Calu3 (cell line): ENCODE measurements at regions not wholly inside any gene's neighbourhood (a gene's known extent, or its start where the extent isn't known, plus 50 kb on each side); places are given as distances from the start of the nearest gene placed in this dataset.

Source experiments
- BruUV-seq: library from RNA; stranded (reverse); fragments of 400-500 nt; replicated peaks from 2 replicates; lab custom pipeline; 2021; lab: Mats Ljungman, UMichigan
- CTCF ChIA-PET: fragments of 300-600 bp; sonication (Branson Sonifier 250); formaldehyde crosslinking; loops from one replicate; lab custom pipeline; 2022; ENCODE audit warnings: antibody characterized with exemption; lab: Charles Lee
- DNase-seq: peaks from one replicate; pipeline ENCODE4 v3.0.0; 2022
- H3K27ac Mint-ChIP-seq: one replicate; pipeline ENCODE4 v1.8.0; 2022; ENCODE audit warnings: mixed read lengths; ENCODE audit not compliant: unreplicated experiment
- H3K27me3 Mint-ChIP-seq: one replicate; pipeline ENCODE4 v1.8.0; 2022; ENCODE audit warnings: mixed read lengths; ENCODE audit not compliant: unreplicated experiment
- H3K36me3 Mint-ChIP-seq: one replicate; pipeline ENCODE4 v1.8.0; 2022; ENCODE audit warnings: mild to moderate bottlenecking, moderate library complexity, mixed read lengths; ENCODE audit not compliant: insufficient read depth, unreplicated experiment
- H3K4me1 Mint-ChIP-seq: one replicate; pipeline ENCODE4 v1.8.0; 2022; ENCODE audit warnings: mild to moderate bottlenecking, low read depth, mixed read lengths; ENCODE audit not compliant: unreplicated experiment
- H3K4me3 Mint-ChIP-seq: one replicate; pipeline ENCODE4 v1.8.0; 2022; ENCODE audit warnings: mild to moderate bottlenecking, low read depth, moderate library complexity, mixed read lengths; ENCODE audit not compliant: unreplicated experiment
- H3K9me3 Mint-ChIP-seq: one replicate; pipeline ENCODE4 v1.8.0; 2022; ENCODE audit warnings: low read depth, mixed read lengths; ENCODE audit not compliant: unreplicated experiment
- CTCF ChIP-seq: fragments of 200-600 bp; IDR thresholded peaks from one replicate; pipeline ENCODE4 v1.8.0; 2022; ENCODE audit warnings: antibody characterized with exemption; ENCODE audit not compliant: unreplicated experiment
- intact Hi-C: fragments of 100-400 bp; cut with micrococcal nuclease; formaldehyde crosslinking; loops from one replicate; pipeline ENCODE4 v1.10.0; 2022; ENCODE audit not compliant: unreplicated experiment

GRCh38 chr10:29703271-29703670, 68.5 kb upstream of the SVIL start:
- CTCF ChIA-PET = no interaction called here
- no peak for DNase-seq
- Mint-ChIP-seq H3K4me1 (peaks cover 25% of the 10 kb centered on the region), H3K36me3 (peaks cover 53% of the 10 kb centered on the region), H3K27me3 (no peaks in the 10 kb centered on the region), H3K27ac (peak overlapping the region; percentile 52), H3K4me3 (no peak overlapping the region), H3K9me3 (no peaks in the 10 kb centered on the region)
- intact Hi-C loops = no loop called here
- no peak for TF ChIP-seq CTCF
- no TSS peak for BruUV-seq

GRCh38 chr10:29702273-29703164, 67.7 kb upstream of the SVIL start:
- Mint-ChIP-seq H3K4me1 (peaks cover 25% of the 10 kb centered on the region), H3K27ac (peak overlapping the region; percentile 52), H3K27me3 (no peaks in the 10 kb centered on the region), H3K4me3 (no peak overlapping the region), H3K9me3 (no peaks in the 10 kb centered on the region), H3K36me3 (peaks cover 53% of the 10 kb centered on the region)
- intact Hi-C loops = no loop called here
- no peak for TF ChIP-seq CTCF
- no TSS peak for BruUV-seq
- DNase-seq = no peak
- CTCF ChIA-PET = interaction anchor here (0.5 to 1.3 kb wide), 4 partner anchors 10 to 247 kb away, joined by 3 to 11 read pairs (median 4); no protein-coding TSS in a partner anchor

- H3K4me1 Mint-ChIP-seq = peaks cover 25% of the 10 kb centered on the region
- no TSS peak for BruUV-seq
- no peaks in the 10 kb centered on the region for H3K9me3 Mint-ChIP-seq
- intact Hi-C loops = no loop called here
- no peak overlapping the region for H3K4me3 Mint-ChIP-seq
- DNase-seq = no peak
- peaks cover 47% of the 10 kb centered on the region for H3K36me3 Mint-ChIP-seq
- CTCF ChIA-PET = interaction anchor here (0.6 to 1.3 kb wide), 2 partner anchors 13 to 34 kb away, joined by 3 to 4 read pairs; no protein-coding TSS in a partner anchor
- no peak for TF ChIP-seq CTCF
- no peak overlapping the region for H3K27ac Mint-ChIP-seq
- H3K27me3 Mint-ChIP-seq = no peaks in the 10 kb centered on the region
These were observed 66.5 kb upstream of the SVIL start for GRCh38 chr10:29701306-29701705.

- Mint-ChIP-seq H3K9me3 (no peaks in the 10 kb centered on the region), H3K27ac (no peak overlapping the region), H3K27me3 (no peaks in the 10 kb centered on the region), H3K36me3 (peaks cover 47% of the 10 kb centered on the region), H3K4me3 (no peak overlapping the region), H3K4me1 (peaks cover 24% of the 10 kb centered on the region)
- CTCF ChIA-PET = interaction anchor here (0.6 kb wide), 1 partner anchor 8 kb away, joined by 3 read pairs; no protein-coding TSS in a partner anchor
- intact Hi-C loops = no loop called here
- BruUV-seq = no TSS peak
- no peak for DNase-seq
- no peak for TF ChIP-seq CTCF
These were observed 64.8 kb upstream of the SVIL start for GRCh38 chr10:29699621-29700020.
